PC-9 (cell line): ENCODE measurements at regions not wholly inside any gene's neighbourhood (a gene's known extent, or its start where the extent isn't known, plus 50 kb on each side); places are given as distances from the start of the nearest gene placed in this dataset.

ENCODE experiments used
- BruUV-seq: library from RNA; stranded (reverse); fragments of 400-500 nt; replicated peaks from 2 replicates; lab custom pipeline; 2021; lab: Mats Ljungman, UMichigan
- CTCF ChIA-PET: fragments of 300-600 bp; sonication (Branson Sonifier 250); formaldehyde crosslinking; loops from one replicate; lab custom pipeline; 2022; ENCODE audit warnings: antibody characterized with exemption; lab: Charles Lee
- POLR2A ChIA-PET: fragments of 300-600 bp; sonication (Branson Sonifier 250); formaldehyde crosslinking; loops from one replicate; lab custom pipeline; 2022; ENCODE audit warnings: antibody characterized with exemption; ENCODE audit not compliant: unreplicated experiment; lab: Charles Lee
- DNase-seq, 2 experiments: peaks; one replicate each; pipeline versions ENCODE4 v3.0.0 to v3.0.0-alpha.2; 2015 to 2022; ENCODE audit warnings: mixed read lengths in 1 of 2
- H2AFZ ChIP-seq: fragments of 200-600 bp; sonication (generic); 2 replicates; pipeline ENCODE4 v1.8.1; 2017; ENCODE audit warnings: antibody characterized with exemption
- H3F3A ChIP-seq: fragments of 200-600 bp; sonication (generic); 2 replicates; pipeline ENCODE4 v1.8.1; 2017; ENCODE audit warnings: antibody characterized with exemption, mild to moderate bottlenecking, low read depth; ENCODE audit not compliant: insufficient read depth
- H3K27ac ChIP-seq: fragments of 200-600 bp; sonication (generic); 2 replicates; pipeline ENCODE4 v1.6.1; 2016; ENCODE audit warnings: mixed run types
- H3K27me3 ChIP-seq: fragments of 200-600 bp; sonication (generic); 2 replicates; pipeline ENCODE4 v1.6.1; 2016; ENCODE audit warnings: low read depth, mixed run types; ENCODE audit not compliant: insufficient read depth
- H3K36me3 ChIP-seq: fragments of 200-600 bp; sonication (generic); 2 replicates; pipeline ENCODE4 v1.6.1; 2016; ENCODE audit warnings: low read depth, mixed run types
- H3K4me1 ChIP-seq: fragments of 200-600 bp; sonication (generic); replicated peaks from 2 replicates; pipeline ENCODE4 v1.6.1; 2016; ENCODE audit warnings: mixed run types; ENCODE audit not compliant: insufficient read depth
- H3K4me2 ChIP-seq: fragments of 200-600 bp; sonication (generic); 2 replicates; pipeline ENCODE4 v1.6.1; 2017; ENCODE audit warnings: mixed run types
- H3K4me3 ChIP-seq: fragments of 200-600 bp; sonication (generic); 2 replicates; pipeline ENCODE4 v1.6.1; 2016; ENCODE audit warnings: mixed run types
- H3K79me2 ChIP-seq: fragments of 200-600 bp; sonication (generic); 2 replicates; pipeline ENCODE4 v1.6.1; 2017; ENCODE audit warnings: low read depth, mixed run types
- H3K9me2 ChIP-seq: fragments of 200-600 bp; sonication (generic); 2 replicates; pipeline ENCODE4 v1.8.1; 2017; ENCODE audit warnings: mild to moderate bottlenecking; ENCODE audit not compliant: insufficient read depth
- H3K9me3 ChIP-seq: fragments of 200-600 bp; sonication (generic); 2 replicates; pipeline ENCODE4 v1.8.1; 2016; ENCODE audit warnings: low read depth; ENCODE audit not compliant: insufficient read depth
- H4K20me1 ChIP-seq: fragments of 200-600 bp; sonication (generic); 2 replicates; pipeline ENCODE4 v1.8.1; 2017; ENCODE audit not compliant: insufficient read depth
- CTCF ChIP-seq: fragments of 200-600 bp; sonication (generic); conservative IDR thresholded peaks from 2 replicates; pipeline ENCODE4 v1.6.1; 2017; ENCODE audit warnings: mixed run types, antibody characterized with exemption, mild to moderate bottlenecking, moderate library complexity
- EZH2 ChIP-seq: fragments of 200-600 bp; sonication (generic); IDR thresholded peaks from 2 replicates; pipeline ENCODE4 v1.8.0; 2017; ENCODE audit warnings: antibody characterized with exemption, low read depth
- intact Hi-C: fragments of 100-400 bp; cut with micrococcal nuclease; formaldehyde crosslinking; loops from one replicate; pipeline ENCODE4 v1.10.0; 2022; ENCODE audit not compliant: unreplicated experiment

- H3K27me3 ChIP-seq, result no peaks in the 10 kb centered on the region
- ChIA-PET POLR2A (no interaction called here), CTCF (no interaction called here)
- no peaks in the 10 kb centered on the region for H3K9me3 ChIP-seq
- DNase-seq, result no peak
- intact Hi-C loops, result no loop called here
- no peaks in the 10 kb centered on the region for H3K36me3 ChIP-seq
- no peak for TF ChIP-seq CTCF
- no peak overlapping the region for H3K27ac ChIP-seq
- H3K4me1 ChIP-seq, result no peaks in the 10 kb centered on the region
- no peaks in the 10 kb centered on the region for H4K20me1 ChIP-seq
- H3F3A ChIP-seq, result no peaks in the 10 kb centered on the region
- H2AFZ ChIP-seq, result no peak overlapping the region; the same call in 1 of the 2 replicates
- H3K79me2 ChIP-seq, result no peaks in the 10 kb centered on the region
- H3K4me3 ChIP-seq, result no peak overlapping the region
- no TSS peak for BruUV-seq
- no peaks in the 10 kb centered on the region; the same call in 1 of the 2 replicates for H3K9me2 ChIP-seq
- H3K4me2 ChIP-seq, result no peak overlapping the region
Measured at GRCh38 chr5:106135473-106135872, 1535.3 kb downstream of the EFNA5 start.

GRCh38 chr5:106134549-106134948 lies 1536.2 kb downstream of the EFNA5 start:
- no peaks in the 10 kb centered on the region for H4K20me1 ChIP-seq
- no peak overlapping the region for H2AFZ ChIP-seq
- H3K9me3 ChIP-seq, result no peaks in the 10 kb centered on the region
- no peaks in the 10 kb centered on the region for H3F3A ChIP-seq
- no peaks in the 10 kb centered on the region for H3K79me2 ChIP-seq
- no peaks in the 10 kb centered on the region for H3K27me3 ChIP-seq
- H3K4me2 ChIP-seq, result no peak overlapping the region
- no TSS peak for BruUV-seq
- no peaks in the 10 kb centered on the region for H3K4me1 ChIP-seq
- H3K36me3 ChIP-seq, result no peaks in the 10 kb centered on the region
- no peaks in the 10 kb centered on the region; the same call in 1 of the 2 replicates for H3K9me2 ChIP-seq
- ChIA-PET POLR2A (no interaction called here), CTCF (no interaction called here)
- DNase-seq, result no peak
- H3K27ac ChIP-seq, result no peak overlapping the region
- no peak for TF ChIP-seq EZH2
- no peak for TF ChIP-seq CTCF
- H3K4me3 ChIP-seq, result no peak overlapping the region
- intact Hi-C loops, result no loop called here

- Histone ChIP-seq H3K27me3 (no peaks in the 10 kb centered on the region), H3K9me3 (no peaks in the 10 kb centered on the region), H3K4me2 (no peak overlapping the region), H3K36me3 (no peaks in the 10 kb centered on the region), H3K27ac (no peak overlapping the region), H3K4me3 (no peak overlapping the region), H3K9me2 (no peaks in the 10 kb centered on the region), H3K4me1 (no peaks in the 10 kb centered on the region), H3K79me2 (no peaks in the 10 kb centered on the region), H3F3A (no peaks in the 10 kb centered on the region), H4K20me1 (no peaks in the 10 kb centered on the region), H2AFZ (0 out of 2 replicates have a peak overlapping the region, but pooled peaks have one; percentile 22)
- TF ChIP-seq CTCF (no peak), EZH2 (no peak)
- no peak for DNase-seq
- no TSS peak for BruUV-seq
- intact Hi-C loops, result no loop called here
- ChIA-PET POLR2A (no interaction called here), CTCF (no interaction called here)
Measured at GRCh38 chr5:106127985-106128384, 1542.8 kb downstream of the EFNA5 start.
